Fibroblast of peridontal ligament (primary cell): ENCODE measurements at regions not wholly inside any gene's neighbourhood (a gene's known extent, or its start where the extent isn't known, plus 50 kb on each side); places are given as distances from the start of the nearest gene placed in this dataset.
"Not testable (repeated sequence)": the region's sequence is repeated elsewhere in the genome, so short reads cannot be mapped to it uniquely, and the experiment has no call there.

Experiments used
- DNase-seq: peaks from one replicate; pipeline ENCODE4 v3.0.0-alpha.2; 2010; ENCODE audit errors: extremely low read depth

GRCh38 chrX:8105531-8105930, 65.5 kb downstream of the VCX2 start:
- DNase-seq = no peak

GRCh38 chrX:8103655-8104054, 67.4 kb downstream of the VCX2 start:
- no peak for DNase-seq

- DNase-seq = no peak
Observed at GRCh38 chrX:8091510-8091909, 79.6 kb downstream of the VCX2 start.

- no peak for DNase-seq
Observed at GRCh38 chrX:8090906-8091305, 80.2 kb downstream of the VCX2 start.

- no peak for DNase-seq
Observed at GRCh38 chrX:8090482-8090881, 80.6 kb downstream of the VCX2 start.

- DNase-seq = no peak
Observed at GRCh38 chrX:8089141-8089540, 81.9 kb downstream of the VCX2 start.

GRCh38 chrX:8084006-8084405, 87.1 kb downstream of the VCX2 start:
- no peak for DNase-seq

GRCh38 chrX:8083286-8083685, 87.8 kb downstream of the VCX2 start:
- no peak for DNase-seq

- DNase-seq = no peak
Observed at GRCh38 chrX:8075636-8076035, 95.4 kb downstream of the VCX2 start.

- no peak for DNase-seq
Observed at GRCh38 chrX:8067754-8068462, 103.2 kb downstream of the VCX2 start.

- DNase-seq = no peak
Observed at GRCh38 chrX:8052909-8053308, 118.2 kb downstream of the VCX2 start.

- no peak for DNase-seq
Observed at GRCh38 chrX:8049827-8050226, 121.2 kb downstream of the VCX2 start.

- no peak for DNase-seq
Observed at GRCh38 chrX:8048466-8048865, 121.3 kb upstream of the PNPLA4 start.

- no peak for DNase-seq
Observed at GRCh38 chrX:8044947-8045346, 117.7 kb upstream of the PNPLA4 start.

GRCh38 chrX:8043546-8043945, 116.3 kb upstream of the PNPLA4 start:
- DNase-seq = no peak

- no peak for DNase-seq
Observed at GRCh38 chrX:8043121-8043520, 115.9 kb upstream of the PNPLA4 start.

GRCh38 chrX:8042304-8042703, 115.1 kb upstream of the PNPLA4 start:
- no peak for DNase-seq

- not testable (repeated sequence) for DNase-seq
Observed at GRCh38 chrX:8039711-8040110, 112.5 kb upstream of the PNPLA4 start.

GRCh38 chrX:8037593-8038348, 110.6 kb upstream of the PNPLA4 start:
- no peak for DNase-seq

- DNase-seq = no peak
Observed at GRCh38 chrX:8036914-8037313, 109.7 kb upstream of the PNPLA4 start.

- DNase-seq = no peak
Observed at GRCh38 chrX:8034058-8034457, 106.8 kb upstream of the PNPLA4 start.

- DNase-seq = no peak
Observed at GRCh38 chrX:8033175-8033574, 106.0 kb upstream of the PNPLA4 start.

- no peak for DNase-seq
Observed at GRCh38 chrX:8030361-8030760, 103.1 kb upstream of the PNPLA4 start.
